ENCODE measurements at regions not wholly inside any gene's neighbourhood (a gene's known extent, or its start where the extent isn't known, plus 50 kb on each side); places are given as distances from the start of the nearest gene placed in this dataset.
"Not testable (repeated sequence)": the region's sequence is repeated elsewhere in the genome, so short reads cannot be mapped to it uniquely, and the experiment has no call there.

DNA sequence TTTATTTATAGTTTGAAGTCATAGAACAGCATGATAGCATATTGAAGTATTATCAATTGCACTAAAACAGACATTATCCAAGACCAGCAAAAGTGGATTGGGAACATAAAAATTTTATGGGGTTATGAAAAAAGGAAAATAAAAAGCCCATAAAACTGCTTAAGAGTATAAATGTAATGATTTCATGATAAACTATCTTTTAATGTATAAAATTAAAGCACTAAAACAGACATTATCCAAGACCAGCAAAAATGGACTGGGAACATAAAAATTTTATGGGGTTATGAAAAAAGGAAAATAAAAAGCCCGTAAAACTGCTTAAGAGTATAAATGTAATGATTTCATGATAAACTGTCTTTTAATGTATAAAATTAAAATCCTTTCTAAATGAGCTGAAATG lies 119.0 kb upstream of the DAPK1 start:
- no peaks in the 10 kb centered on the region for H3K27me3 ChIP-seq (ENCODE audit: control insufficient read depth, insufficient read depth, low read length)
- no peak overlapping the region for H3K27ac ChIP-seq (ENCODE audit: low read length)
- no peak overlapping the region for H3K9ac ChIP-seq (ENCODE audit: low read length)
- peaks cover 21% of the 10 kb centered on the region for H3K4me1 ChIP-seq (ENCODE audit: control insufficient read depth, low read depth, low read length)
- H3K36me3 ChIP-seq (ENCODE audit: control insufficient read depth, low read depth, low read length) = no peaks in the 10 kb centered on the region
- H3K4me3 ChIP-seq (ENCODE audit: low read length) = no peak overlapping the region
- no peaks in the 10 kb centered on the region for H3K9me3 ChIP-seq (ENCODE audit: control insufficient read depth, low read depth, low read length)

DNA sequence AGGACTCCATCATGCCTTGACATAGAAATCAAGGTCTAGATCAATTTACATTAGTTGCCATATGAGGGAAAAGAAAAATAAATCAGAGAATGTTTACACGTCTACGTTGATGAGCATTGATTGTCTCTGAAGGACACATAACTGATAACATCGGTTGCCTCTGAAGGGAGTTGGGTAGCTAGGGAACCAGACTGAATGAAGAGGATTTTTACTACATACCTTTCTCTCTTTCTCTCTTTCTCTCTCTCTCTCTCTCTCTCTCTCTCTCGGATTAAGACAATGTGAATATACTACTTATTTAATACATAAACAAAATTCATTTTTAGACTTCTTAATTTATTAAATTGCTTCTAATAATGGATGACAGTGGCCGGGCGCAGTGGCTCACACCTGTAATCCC lies 118.4 kb upstream of the DAPK1 start:
- H3K9ac ChIP-seq (ENCODE audit: low read length) = no peak overlapping the region
- H3K4me1 ChIP-seq (ENCODE audit: control insufficient read depth, low read depth, low read length) = peaks cover 14% of the 10 kb centered on the region
- H3K9me3 ChIP-seq (ENCODE audit: control insufficient read depth, low read depth, low read length) = no peaks in the 10 kb centered on the region

DNA sequence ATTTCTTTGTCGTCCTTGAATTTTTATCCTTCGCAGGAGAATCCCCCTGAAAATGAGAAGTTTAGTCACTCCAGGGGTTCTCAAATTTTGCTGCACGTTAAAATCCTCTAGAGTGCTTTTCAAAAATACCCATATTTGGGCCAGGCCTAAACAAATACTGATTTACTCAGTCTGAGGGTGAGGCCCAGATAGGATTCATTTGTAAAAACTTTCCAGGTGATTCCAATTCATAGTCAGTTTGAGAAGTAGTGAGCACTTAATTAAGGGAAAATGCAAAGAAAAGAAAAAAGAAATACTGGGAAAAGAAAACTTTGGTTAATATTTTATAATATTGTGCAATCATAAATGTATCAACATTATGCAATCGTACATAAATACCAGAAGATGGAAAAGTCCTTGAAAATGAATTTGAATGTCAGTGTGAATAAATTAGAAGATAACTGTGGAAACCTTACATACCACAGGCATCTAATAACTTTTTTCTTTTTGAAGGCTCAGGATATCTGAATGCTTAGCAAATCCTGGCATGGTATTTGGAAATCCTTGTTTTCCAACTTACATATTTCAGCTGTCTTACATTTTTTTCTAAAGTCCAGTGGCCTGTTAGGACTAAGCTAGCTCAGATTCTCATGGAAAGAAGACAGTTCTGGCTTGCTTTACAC lies 116.5 kb upstream of the DAPK1 start:
- Histone ChIP-seq H3K9me3 (ENCODE audit: control insufficient read depth, low read depth, low read length) (no peaks in the 10 kb centered on the region), H3K9ac (ENCODE audit: low read length) (no peak overlapping the region), H3K4me1 (ENCODE audit: control insufficient read depth, low read depth, low read length) (peaks cover 6% of the 10 kb centered on the region), H3K4me3 (ENCODE audit: low read length) (no peak overlapping the region), H3K36me3 (ENCODE audit: control insufficient read depth, low read depth, low read length) (no peaks in the 10 kb centered on the region), H3K27ac (ENCODE audit: low read length) (no peak overlapping the region), H3K27me3 (ENCODE audit: control insufficient read depth, insufficient read depth, low read length) (no peaks in the 10 kb centered on the region)

More for the DNA sequence above, 118.4 kb upstream of the DAPK1 start:
- Histone ChIP-seq H3K4me3 (ENCODE audit: low read length) (no peak overlapping the region), H3K27ac (ENCODE audit: low read length) (no peak overlapping the region), H3K27me3 (ENCODE audit: control insufficient read depth, insufficient read depth, low read length) (no peaks in the 10 kb centered on the region), H3K36me3 (ENCODE audit: control insufficient read depth, low read depth, low read length) (no peaks in the 10 kb centered on the region)

- H3K36me3 ChIP-seq (ENCODE audit: control insufficient read depth, low read depth, low read length) = no peaks in the 10 kb centered on the region
- H3K4me1 ChIP-seq (ENCODE audit: control insufficient read depth, low read depth, low read length) = peaks cover 6% of the 10 kb centered on the region
- no peaks in the 10 kb centered on the region for H3K9me3 ChIP-seq (ENCODE audit: control insufficient read depth, low read depth, low read length)
- no peak overlapping the region for H3K9ac ChIP-seq (ENCODE audit: low read length)
- no peaks in the 10 kb centered on the region for H3K27me3 ChIP-seq (ENCODE audit: control insufficient read depth, insufficient read depth, low read length)
- no peak overlapping the region for H3K4me3 ChIP-seq (ENCODE audit: low read length)
- H3K27ac ChIP-seq (ENCODE audit: low read length) = no peak overlapping the region
Measured at GRCh38 chr9:87381746-87382145, 115.9 kb upstream of the DAPK1 start.

DNA sequence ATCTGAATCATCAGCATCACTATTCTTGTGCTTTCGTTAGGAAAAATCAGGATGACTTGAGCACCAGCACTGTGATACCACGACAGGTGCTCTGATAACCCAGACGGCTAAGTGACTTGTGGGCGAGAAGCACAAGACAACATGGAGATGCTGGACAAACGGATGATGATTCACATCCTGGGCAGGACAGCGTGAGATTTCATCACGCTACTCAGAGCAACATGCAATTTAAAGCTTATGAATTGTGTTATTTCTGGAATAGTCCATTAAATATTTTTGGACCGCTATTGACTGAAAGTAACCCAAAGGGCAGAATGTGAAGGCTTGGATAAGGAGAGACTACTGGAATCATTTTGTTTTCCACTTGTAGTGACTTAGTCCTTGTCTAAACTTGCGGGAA lies 114.8 kb upstream of the DAPK1 start:
- Histone ChIP-seq H3K27ac (ENCODE audit: low read length) (no peak overlapping the region), H3K27me3 (ENCODE audit: control insufficient read depth, insufficient read depth, low read length) (no peaks in the 10 kb centered on the region), H3K4me1 (ENCODE audit: control insufficient read depth, low read depth, low read length) (peaks cover 6% of the 10 kb centered on the region), H3K9me3 (ENCODE audit: control insufficient read depth, low read depth, low read length) (no peaks in the 10 kb centered on the region), H3K9ac (ENCODE audit: low read length) (no peak overlapping the region), H3K4me3 (ENCODE audit: low read length) (no peak overlapping the region), H3K36me3 (ENCODE audit: control insufficient read depth, low read depth, low read length) (no peaks in the 10 kb centered on the region)

GRCh38 chr9:87383344-87384150 lies 114.1 kb upstream of the DAPK1 start:
- Histone ChIP-seq H3K27me3 (ENCODE audit: control insufficient read depth, insufficient read depth, low read length) (no peaks in the 10 kb centered on the region), H3K27ac (ENCODE audit: low read length) (no peak overlapping the region), H3K4me1 (ENCODE audit: control insufficient read depth, low read depth, low read length) (peaks cover 6% of the 10 kb centered on the region), H3K4me3 (ENCODE audit: low read length) (no peak overlapping the region), H3K36me3 (ENCODE audit: control insufficient read depth, low read depth, low read length) (no peaks in the 10 kb centered on the region), H3K9ac (ENCODE audit: low read length) (no peak overlapping the region), H3K9me3 (ENCODE audit: control insufficient read depth, low read depth, low read length) (no peaks in the 10 kb centered on the region)

- Histone ChIP-seq H3K4me1 (ENCODE audit: control insufficient read depth, low read depth, low read length) (peaks cover 4% of the 10 kb centered on the region), H3K4me3 (ENCODE audit: low read length) (no peak overlapping the region), H3K9ac (ENCODE audit: low read length) (no peak overlapping the region), H3K27me3 (ENCODE audit: control insufficient read depth, insufficient read depth, low read length) (no peaks in the 10 kb centered on the region), H3K36me3 (ENCODE audit: control insufficient read depth, low read depth, low read length) (no peaks in the 10 kb centered on the region), H3K27ac (ENCODE audit: low read length) (no peak overlapping the region), H3K9me3 (ENCODE audit: control insufficient read depth, low read depth, low read length) (no peaks in the 10 kb centered on the region)
Measured at GRCh38 chr9:87386490-87387025, 111.1 kb upstream of the DAPK1 start.

DNA sequence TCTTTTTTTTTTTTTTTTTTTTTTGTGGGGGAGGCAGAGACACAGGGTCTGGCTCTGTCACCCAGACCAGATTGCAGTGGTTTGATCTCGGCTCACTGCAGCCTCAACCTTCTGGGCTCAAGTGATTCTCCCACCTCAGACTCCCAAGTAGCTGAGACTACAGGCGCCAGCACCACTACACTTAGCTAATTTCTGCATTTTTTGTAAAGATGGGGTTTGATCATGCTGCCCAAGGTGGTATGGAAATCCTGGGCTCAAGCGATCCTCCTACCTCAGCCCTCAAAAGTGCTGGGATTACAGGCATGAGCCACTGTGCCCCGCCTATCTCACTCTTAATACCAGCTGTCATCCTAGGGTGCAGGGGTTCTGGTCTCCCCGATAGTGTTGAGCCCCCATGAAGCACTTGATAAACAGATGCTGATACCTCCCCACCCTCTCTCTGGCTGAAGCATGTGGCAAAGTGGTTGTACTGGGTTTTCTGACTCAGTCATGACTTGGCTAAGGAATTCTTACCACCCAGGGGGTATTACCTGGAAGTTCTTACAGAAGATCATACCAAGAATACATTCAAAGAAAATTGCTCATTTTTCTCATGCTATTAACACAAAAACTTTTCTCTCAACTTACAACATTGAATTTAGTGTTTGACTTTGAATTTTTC lies 110.2 kb upstream of the DAPK1 start:
- no peak overlapping the region for H3K4me3 ChIP-seq (ENCODE audit: low read length)
- H3K27me3 ChIP-seq (ENCODE audit: control insufficient read depth, insufficient read depth, low read length) = no peaks in the 10 kb centered on the region
- no peaks in the 10 kb centered on the region for H3K36me3 ChIP-seq (ENCODE audit: control insufficient read depth, low read depth, low read length)
- H3K4me1 ChIP-seq (ENCODE audit: control insufficient read depth, low read depth, low read length) = peaks cover 4% of the 10 kb centered on the region
- no peak overlapping the region for H3K9ac ChIP-seq (ENCODE audit: low read length)
- H3K27ac ChIP-seq (ENCODE audit: low read length) = no peak overlapping the region
- H3K9me3 ChIP-seq (ENCODE audit: control insufficient read depth, low read depth, low read length) = no peaks in the 10 kb centered on the region

GRCh38 chr9:87388708-87389107 lies 109.0 kb upstream of the DAPK1 start:
- H3K9me3 ChIP-seq (ENCODE audit: control insufficient read depth, low read depth, low read length); H3K9ac ChIP-seq (ENCODE audit: low read length); H3K27ac ChIP-seq (ENCODE audit: low read length); H3K27me3 ChIP-seq (ENCODE audit: control insufficient read depth, insufficient read depth, low read length); H3K4me3 ChIP-seq (ENCODE audit: low read length); H3K36me3 ChIP-seq (ENCODE audit: control insufficient read depth, low read depth, low read length): not testable (repeated sequence)
- peaks cover 11% of the 10 kb centered on the region for H3K4me1 ChIP-seq (ENCODE audit: control insufficient read depth, low read depth, low read length)

GRCh38 chr9:87389936-87390335 lies 107.7 kb upstream of the DAPK1 start:
- Histone ChIP-seq H3K27me3 (ENCODE audit: control insufficient read depth, insufficient read depth, low read length) (no peaks in the 10 kb centered on the region), H3K4me3 (ENCODE audit: low read length) (no peak overlapping the region), H3K9me3 (ENCODE audit: control insufficient read depth, low read depth, low read length) (no peaks in the 10 kb centered on the region), H3K9ac (ENCODE audit: low read length) (no peak overlapping the region), H3K4me1 (ENCODE audit: control insufficient read depth, low read depth, low read length) (peaks cover 13% of the 10 kb centered on the region), H3K27ac (ENCODE audit: low read length) (no peak overlapping the region), H3K36me3 (ENCODE audit: control insufficient read depth, low read depth, low read length) (no peaks in the 10 kb centered on the region)

DNA sequence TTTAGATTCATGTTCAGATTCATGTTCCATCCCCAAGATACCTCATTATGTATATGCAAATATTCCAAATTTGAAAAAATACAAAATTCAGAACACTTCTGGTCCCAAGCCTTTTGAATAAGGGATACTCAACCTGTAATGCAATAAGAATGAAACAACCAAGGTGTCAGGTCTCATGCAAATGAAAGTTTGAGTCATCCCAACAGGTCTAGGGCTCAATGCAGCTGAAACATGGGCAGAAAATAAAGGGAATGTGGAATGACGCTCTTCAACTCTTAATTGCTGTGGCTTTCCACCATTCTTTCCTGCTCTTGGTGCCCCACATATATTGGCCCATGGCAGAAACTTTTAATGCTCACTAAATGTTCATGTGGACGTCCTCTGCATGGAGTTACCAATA lies 107.3 kb upstream of the DAPK1 start:
- Histone ChIP-seq H3K9me3 (ENCODE audit: control insufficient read depth, low read depth, low read length) (no peaks in the 10 kb centered on the region), H3K4me1 (ENCODE audit: control insufficient read depth, low read depth, low read length) (peaks cover 13% of the 10 kb centered on the region), H3K4me3 (ENCODE audit: low read length) (no peak overlapping the region), H3K9ac (ENCODE audit: low read length) (no peak overlapping the region), H3K27me3 (ENCODE audit: control insufficient read depth, insufficient read depth, low read length) (no peaks in the 10 kb centered on the region), H3K36me3 (ENCODE audit: control insufficient read depth, low read depth, low read length) (no peaks in the 10 kb centered on the region), H3K27ac (ENCODE audit: low read length) (no peak overlapping the region)
